ENCODE measurements at regions not wholly inside any gene's neighbourhood (a gene's known extent, or its start where the extent isn't known, plus 50 kb on each side); places are given as distances from the start of the nearest gene placed in this dataset.

GRCh38 chr6:33967966-33968724 is 164.3 kb upstream of the MLN start:
- Histone ChIP-seq H3K9me3 (ENCODE audit: control insufficient read depth, insufficient read depth, low read length) (no peaks in the 10 kb centered on the region), H3K27me3 (ENCODE audit: control insufficient read depth, insufficient read depth, low read length) (peaks cover 4% of the 10 kb centered on the region), H3K4me1 (ENCODE audit: control insufficient read depth, insufficient read depth, low read length) (no peaks in the 10 kb centered on the region), H3K36me3 (ENCODE audit: control insufficient read depth, insufficient read depth, low read length) (no peaks in the 10 kb centered on the region), H3K4me3 (ENCODE audit: low read depth, low read length) (no peak overlapping the region), H3K9ac (ENCODE audit: low read depth, low read length) (no peak overlapping the region)

- no peaks in the 10 kb centered on the region for H3K9me3 ChIP-seq (ENCODE audit: control insufficient read depth, insufficient read depth, low read length)
- no peak overlapping the region for H3K4me3 ChIP-seq (ENCODE audit: low read depth, low read length)
- H3K27me3 ChIP-seq (ENCODE audit: control insufficient read depth, insufficient read depth, low read length) = peaks cover 4% of the 10 kb centered on the region
- H3K4me1 ChIP-seq (ENCODE audit: control insufficient read depth, insufficient read depth, low read length) = no peaks in the 10 kb centered on the region
- H3K36me3 ChIP-seq (ENCODE audit: control insufficient read depth, insufficient read depth, low read length) = no peaks in the 10 kb centered on the region
- H3K9ac ChIP-seq (ENCODE audit: low read depth, low read length) = no peak overlapping the region
Observed at GRCh38 chr6:33967265-33967767, 163.5 kb upstream of the MLN start.

GRCh38 chr6:33966536-33966935 is 162.7 kb upstream of the MLN start:
- no peaks in the 10 kb centered on the region for H3K4me1 ChIP-seq (ENCODE audit: control insufficient read depth, insufficient read depth, low read length)
- H3K27me3 ChIP-seq (ENCODE audit: control insufficient read depth, insufficient read depth, low read length) = peaks cover 4% of the 10 kb centered on the region
- no peak overlapping the region for H3K4me3 ChIP-seq (ENCODE audit: low read depth, low read length)

GRCh38 chr6:33965766-33966165 is 162.0 kb upstream of the MLN start:
- H3K9ac ChIP-seq (ENCODE audit: low read depth, low read length) = no peak overlapping the region
- no peaks in the 10 kb centered on the region for H3K9me3 ChIP-seq (ENCODE audit: control insufficient read depth, insufficient read depth, low read length)
- H3K4me3 ChIP-seq (ENCODE audit: low read depth, low read length) = no peak overlapping the region
- no peaks in the 10 kb centered on the region for H3K4me1 ChIP-seq (ENCODE audit: control insufficient read depth, insufficient read depth, low read length)
- H3K36me3 ChIP-seq (ENCODE audit: control insufficient read depth, insufficient read depth, low read length) = no peaks in the 10 kb centered on the region
- H3K27me3 ChIP-seq (ENCODE audit: control insufficient read depth, insufficient read depth, low read length) = peaks cover 4% of the 10 kb centered on the region

More at GRCh38 chr6:33966536-33966935, 162.7 kb upstream of the MLN start:
- H3K9ac ChIP-seq (ENCODE audit: low read depth, low read length) = no peak overlapping the region
- H3K36me3 ChIP-seq (ENCODE audit: control insufficient read depth, insufficient read depth, low read length) = no peaks in the 10 kb centered on the region
- no peaks in the 10 kb centered on the region for H3K9me3 ChIP-seq (ENCODE audit: control insufficient read depth, insufficient read depth, low read length)

- Histone ChIP-seq H3K27me3 (ENCODE audit: control insufficient read depth, insufficient read depth, low read length) (peaks cover 2% of the 10 kb centered on the region), H3K9ac (ENCODE audit: low read depth, low read length) (no peak overlapping the region), H3K4me3 (ENCODE audit: low read depth, low read length) (no peak overlapping the region), H3K9me3 (ENCODE audit: control insufficient read depth, insufficient read depth, low read length) (no peaks in the 10 kb centered on the region), H3K4me1 (ENCODE audit: control insufficient read depth, insufficient read depth, low read length) (no peaks in the 10 kb centered on the region), H3K36me3 (ENCODE audit: control insufficient read depth, insufficient read depth, low read length) (no peaks in the 10 kb centered on the region)
Observed at GRCh38 chr6:33964387-33964786, 160.6 kb upstream of the MLN start.

GRCh38 chr6:33963136-33963750 is 159.4 kb upstream of the MLN start:
- H3K27me3 ChIP-seq (ENCODE audit: control insufficient read depth, insufficient read depth, low read length) = peaks cover 2% of the 10 kb centered on the region
- no peak overlapping the region for H3K4me3 ChIP-seq (ENCODE audit: low read depth, low read length)

GRCh38 chr6:33962246-33963027 is 158.6 kb upstream of the MLN start:
- Histone ChIP-seq H3K4me1 (ENCODE audit: control insufficient read depth, insufficient read depth, low read length) (peaks cover 6% of the 10 kb centered on the region), H3K4me3 (ENCODE audit: low read depth, low read length) (no peak overlapping the region), H3K9me3 (ENCODE audit: control insufficient read depth, insufficient read depth, low read length) (no peaks in the 10 kb centered on the region), H3K9ac (ENCODE audit: low read depth, low read length) (no peak overlapping the region), H3K36me3 (ENCODE audit: control insufficient read depth, insufficient read depth, low read length) (no peaks in the 10 kb centered on the region), H3K27me3 (ENCODE audit: control insufficient read depth, insufficient read depth, low read length) (peaks cover 2% of the 10 kb centered on the region)

More at GRCh38 chr6:33963136-33963750, 159.4 kb upstream of the MLN start:
- Histone ChIP-seq H3K9ac (ENCODE audit: low read depth, low read length) (no peak overlapping the region), H3K4me1 (ENCODE audit: control insufficient read depth, insufficient read depth, low read length) (peaks cover 2% of the 10 kb centered on the region), H3K9me3 (ENCODE audit: control insufficient read depth, insufficient read depth, low read length) (no peaks in the 10 kb centered on the region), H3K36me3 (ENCODE audit: control insufficient read depth, insufficient read depth, low read length) (no peaks in the 10 kb centered on the region)

GRCh38 chr6:33961691-33962090 is 157.9 kb upstream of the MLN start:
- Histone ChIP-seq H3K4me3 (ENCODE audit: low read depth, low read length) (no peak overlapping the region), H3K36me3 (ENCODE audit: control insufficient read depth, insufficient read depth, low read length) (no peaks in the 10 kb centered on the region), H3K9ac (ENCODE audit: low read depth, low read length) (no peak overlapping the region), H3K27me3 (ENCODE audit: control insufficient read depth, insufficient read depth, low read length) (peaks cover 2% of the 10 kb centered on the region), H3K9me3 (ENCODE audit: control insufficient read depth, insufficient read depth, low read length) (no peaks in the 10 kb centered on the region), H3K4me1 (ENCODE audit: control insufficient read depth, insufficient read depth, low read length) (peaks cover 6% of the 10 kb centered on the region)

- H3K36me3 ChIP-seq (ENCODE audit: control insufficient read depth, insufficient read depth, low read length) = no peaks in the 10 kb centered on the region
- H3K4me1 ChIP-seq (ENCODE audit: control insufficient read depth, insufficient read depth, low read length) = peaks cover 6% of the 10 kb centered on the region
- H3K4me3 ChIP-seq (ENCODE audit: low read depth, low read length) = no peak overlapping the region
- H3K9ac ChIP-seq (ENCODE audit: low read depth, low read length) = no peak overlapping the region
- H3K9me3 ChIP-seq (ENCODE audit: control insufficient read depth, insufficient read depth, low read length) = no peaks in the 10 kb centered on the region
- H3K27me3 ChIP-seq (ENCODE audit: control insufficient read depth, insufficient read depth, low read length) = no peaks in the 10 kb centered on the region
Observed at GRCh38 chr6:33960345-33961313, 156.8 kb upstream of the MLN start.

GRCh38 chr6:33959661-33960344 is 156.0 kb upstream of the MLN start:
- H3K27me3 ChIP-seq (ENCODE audit: control insufficient read depth, insufficient read depth, low read length) = no peaks in the 10 kb centered on the region
- H3K9me3 ChIP-seq (ENCODE audit: control insufficient read depth, insufficient read depth, low read length) = no peaks in the 10 kb centered on the region
- H3K4me3 ChIP-seq (ENCODE audit: low read depth, low read length) = no peak overlapping the region

More at GRCh38 chr6:33959661-33960344, 156.0 kb upstream of the MLN start:
- H3K4me1 ChIP-seq (ENCODE audit: control insufficient read depth, insufficient read depth, low read length) = peaks cover 6% of the 10 kb centered on the region
- no peaks in the 10 kb centered on the region for H3K36me3 ChIP-seq (ENCODE audit: control insufficient read depth, insufficient read depth, low read length)
- no peak overlapping the region for H3K9ac ChIP-seq (ENCODE audit: low read depth, low read length)
